Transverse colon (tissue), 4 donors: ENCODE measurements at regions not wholly inside any gene's neighbourhood (a gene's known extent, or its start where the extent isn't known, plus 50 kb on each side); places are given as distances from the start of the nearest gene placed in this dataset.
"Not testable (repeated sequence)": the region's sequence is repeated elsewhere in the genome, so short reads cannot be mapped to it uniquely, and the experiment has no call there.

Experiments used
- DNase-seq: peaks from one replicate; pipeline ENCODE4 v3.0.0-alpha.2; 2019
- H3K27ac ChIP-seq, 4 donors: fragments of 200-600 bp; sonication (generic); 2 replicates each; pipeline ENCODE4 v1.5.1; 2016 to 2018; ENCODE audit warnings: inconsistent platforms in 4 of 4
- H3K27me3 ChIP-seq: fragments of 200-600 bp; sonication (generic); 2 replicates; pipeline ENCODE4 v1.5.1; 2017; ENCODE audit warnings: inconsistent platforms
- H3K36me3 ChIP-seq, 4 donors: fragments of 200-600 bp; sonication (generic); 2 replicates each; pipeline ENCODE4 v1.5.1; 2017 to 2019; ENCODE audit warnings: inconsistent platforms in 4 of 4
- H3K4me1 ChIP-seq, 4 donors: fragments of 200-600 bp; sonication (generic); 2 replicates each; pipeline ENCODE4 v1.5.1; 2017 to 2020; ENCODE audit warnings: inconsistent platforms in 4 of 4
- H3K4me3 ChIP-seq, 4 donors: fragments of 200-600 bp; sonication (generic); 1 replicate in 1 of 4; 2 replicates in 3 of 4; pipeline versions ENCODE4 v1.5.1 to v1.6.1; 2017 to 2019; ENCODE audit warnings: inconsistent platforms in 4 of 4
- H3K9me3 ChIP-seq, 2 donors: fragments of 200-600 bp; sonication (generic); 2 replicates each; pipeline ENCODE4 v1.5.1; 2017 to 2019; ENCODE audit warnings: inconsistent platforms in 2 of 2
- EP300 ChIP-seq: sonication (generic); formaldehyde crosslinking; IDR thresholded peaks from one replicate; pipeline ENCODE4 v1.6.1; 2017; ENCODE audit warnings: antibody characterized with exemption, low read depth
- POLR2A ChIP-seq: fragments of 450-650 bp; IDR thresholded peaks from one replicate; pipeline ENCODE4 v1.6.1; 2016; ENCODE audit warnings: antibody characterized with exemption, mild to moderate bottlenecking, moderate library complexity
- POLR2AphosphoS5 ChIP-seq, 3 donors: sonication (generic); formaldehyde crosslinking; IDR thresholded peaks; one replicate each; pipeline ENCODE4 v1.6.1; 2016; ENCODE audit warnings: antibody characterized with exemption in 3 of 3
- WGBS, 2 donors: methylation state at CpG; one replicate each; pipeline ENCODE4 v1.1.5; 2018; ENCODE audit warnings: low coverage in 1 of 2; 5-methylcytosine and 5-hydroxymethylcytosine counted together
- in situ Hi-C, 4 donors: fragments of 200-750 bp; cut with MboI; loops; one replicate each; pipeline versions ENCODE4 v1.15.0 to v1.15.1; 2017; ENCODE audit warnings: low sequenced_read_pairs in 3 of 4, low pct_ligation_motif_present in 1 of 4, low pct_unique_long_range_greater_than_20kb in 1 of 4
- intact Hi-C: fragments of 100-400 bp; cut with DNase I; formaldehyde crosslinking; loops from one replicate; pipeline ENCODE4 v1.15.1; 2023; ENCODE audit warnings: low total_unique reads
- TF ChIP-seq, protein P1 (sequence below), 5 experiments: fragments of 200-600 bp in 3 of 5; fragments of 450-650 bp in 2 of 5; sonication (generic) in 3 of 5; IDR thresholded peaks; 1 replicate in 2 of 5; 2 replicates in 3 of 5; pipeline ENCODE4 v1.5.1; 2016 to 2017; ENCODE audit warnings: antibody characterized with exemption in 5 of 5, inconsistent platforms in 3 of 5, mild to moderate bottlenecking in 2 of 5, moderate library complexity in 1 of 5

DNA sequence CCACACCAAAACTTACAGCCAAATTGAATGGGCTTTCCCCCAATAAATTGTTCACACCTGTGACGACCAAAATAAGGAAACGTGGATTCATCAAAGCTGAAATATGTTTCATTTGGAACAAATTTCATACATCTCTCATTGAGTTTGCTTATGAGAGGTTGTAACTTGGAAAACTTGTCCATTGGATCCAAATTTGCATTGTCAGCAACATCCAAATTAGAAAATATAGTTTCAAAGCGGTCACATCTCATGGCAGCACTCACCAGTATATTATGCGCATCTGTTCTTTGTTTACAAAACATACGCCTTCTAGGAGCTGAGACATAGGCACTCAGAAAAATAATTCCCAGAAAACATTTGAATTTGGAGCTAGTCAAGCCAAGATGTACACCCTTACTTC, 1028.2 kb upstream of the USP15 start:
- 83 to 85% methylated on average over 5 of the region's 5 CpGs for WGBS, 2 donors
- TF ChIP-seq, protein P1, sequence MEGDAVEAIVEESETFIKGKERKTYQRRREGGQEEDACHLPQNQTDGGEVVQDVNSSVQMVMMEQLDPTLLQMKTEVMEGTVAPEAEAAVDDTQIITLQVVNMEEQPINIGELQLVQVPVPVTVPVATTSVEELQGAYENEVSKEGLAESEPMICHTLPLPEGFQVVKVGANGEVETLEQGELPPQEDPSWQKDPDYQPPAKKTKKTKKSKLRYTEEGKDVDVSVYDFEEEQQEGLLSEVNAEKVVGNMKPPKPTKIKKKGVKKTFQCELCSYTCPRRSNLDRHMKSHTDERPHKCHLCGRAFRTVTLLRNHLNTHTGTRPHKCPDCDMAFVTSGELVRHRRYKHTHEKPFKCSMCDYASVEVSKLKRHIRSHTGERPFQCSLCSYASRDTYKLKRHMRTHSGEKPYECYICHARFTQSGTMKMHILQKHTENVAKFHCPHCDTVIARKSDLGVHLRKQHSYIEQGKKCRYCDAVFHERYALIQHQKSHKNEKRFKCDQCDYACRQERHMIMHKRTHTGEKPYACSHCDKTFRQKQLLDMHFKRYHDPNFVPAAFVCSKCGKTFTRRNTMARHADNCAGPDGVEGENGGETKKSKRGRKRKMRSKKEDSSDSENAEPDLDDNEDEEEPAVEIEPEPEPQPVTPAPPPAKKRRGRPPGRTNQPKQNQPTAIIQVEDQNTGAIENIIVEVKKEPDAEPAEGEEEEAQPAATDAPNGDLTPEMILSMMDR (IDR thresholded peaks at IDR 0.05), result no peak
- TF ChIP-seq POLR2AphosphoS5 (IDR thresholded peaks at IDR 0.05) (no peak), EP300 (no peak), POLR2A (no peak)
- no peak overlapping the region for H3K27ac ChIP-seq
- in situ Hi-C loops, result no loop called here
- H3K4me1 ChIP-seq, result no peaks in the 10 kb centered on the region
- H3K9me3 ChIP-seq, result peaks cover 0 to 4% of the 10 kb centered on the region in 2 donors
- no peaks in the 10 kb centered on the region for H3K36me3 ChIP-seq
- H3K27me3 ChIP-seq, result no peaks in the 10 kb centered on the region
- DNase-seq, result no peak
- no peak overlapping the region for H3K4me3 ChIP-seq
- intact Hi-C loops, result no loop called here

- 79 to 100% methylated on average over 1 to 2 of the region's 2 CpGs for WGBS, 2 donors
- Histone ChIP-seq H3K27ac (no peak overlapping the region), H3K36me3 (no peaks in the 10 kb centered on the region), H3K27me3 (no peaks in the 10 kb centered on the region), H3K4me1 (no peaks in the 10 kb centered on the region), H3K9me3 (peaks cover 0 to 4% of the 10 kb centered on the region in 2 donors), H3K4me3 (no peak overlapping the region)
- no peak for TF ChIP-seq POLR2A
- TF ChIP-seq, protein P1 (IDR thresholded peaks at IDR 0.05), result no peak
- no peak for TF ChIP-seq POLR2AphosphoS5 (IDR thresholded peaks at IDR 0.05)
- no peak for TF ChIP-seq EP300
- DNase-seq, result no peak
- in situ Hi-C loops (no loop called here), intact Hi-C loops (no loop called here)
Measured at GRCh38 chr12:61250303-61250702, 1009.9 kb upstream of the USP15 start.

DNA sequence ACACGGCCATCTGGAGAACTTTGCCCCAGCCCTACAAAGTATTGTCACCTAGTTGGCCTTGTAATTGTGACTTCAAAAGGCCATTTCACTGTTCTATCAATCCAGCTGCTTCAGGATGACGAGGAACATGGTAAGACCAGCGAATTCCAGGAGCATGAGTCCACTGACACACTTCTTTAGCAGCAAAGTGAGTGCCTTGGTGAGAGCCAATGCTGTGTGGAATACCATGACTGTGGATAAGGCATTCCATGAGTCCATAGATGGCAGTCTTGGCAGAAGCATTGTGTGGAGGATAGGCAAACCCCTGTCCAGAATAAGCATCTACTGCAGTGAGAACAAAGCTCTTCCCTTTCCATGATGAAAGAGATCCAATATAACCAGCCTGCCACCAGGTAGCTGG, 1009.1 kb upstream of the USP15 start:
- H3K27ac ChIP-seq, result no peak overlapping the region
- DNase-seq, result no peak
- H3K4me1 ChIP-seq, result no peaks in the 10 kb centered on the region
- 48% methylated on average over 3 of the region's 3 CpGs; no CpG with 5 or more reads in 1 of the 2 donors for WGBS, 2 donors
- peaks cover 0 to 4% of the 10 kb centered on the region in 2 donors for H3K9me3 ChIP-seq
- H3K27me3 ChIP-seq, result no peaks in the 10 kb centered on the region
- intact Hi-C loops, result no loop called here
- TF ChIP-seq, protein P1 (IDR thresholded peaks at IDR 0.05), result no peak
- TF ChIP-seq EP300 (no peak), POLR2AphosphoS5 (IDR thresholded peaks at IDR 0.05) (no peak), POLR2A (no peak)
- no peaks in the 10 kb centered on the region for H3K36me3 ChIP-seq
- in situ Hi-C loops, result no loop called here
- no peak overlapping the region for H3K4me3 ChIP-seq

DNA sequence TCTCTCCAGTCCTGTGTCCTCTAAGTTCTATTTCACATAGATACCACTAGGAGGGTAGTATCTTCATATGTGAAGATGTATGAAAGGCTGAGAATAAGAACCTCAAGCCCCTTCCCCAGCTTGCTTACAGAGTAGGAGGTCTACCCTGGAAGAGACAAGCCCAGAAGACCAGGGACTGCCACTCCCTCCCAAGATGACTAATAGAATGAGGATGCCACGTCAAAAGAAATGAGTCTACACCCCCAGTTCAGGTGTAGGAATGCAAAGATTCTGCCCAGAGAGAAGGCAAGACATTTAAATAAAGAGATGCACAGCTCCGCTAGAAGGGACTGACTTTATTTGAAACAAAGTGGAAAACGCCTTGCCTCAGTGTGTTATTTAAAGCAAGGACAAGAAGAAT, 1006.0 kb upstream of the USP15 start:
- in situ Hi-C loops (no loop called here), intact Hi-C loops (no loop called here)
- Histone ChIP-seq H3K4me1 (no peaks in the 10 kb centered on the region), H3K9me3 (peaks cover 0 to 4% of the 10 kb centered on the region in 2 donors), H3K4me3 (no peak overlapping the region), H3K27ac (no peak overlapping the region), H3K27me3 (no peaks in the 10 kb centered on the region), H3K36me3 (no peaks in the 10 kb centered on the region)
- TF ChIP-seq POLR2A (no peak), EP300 (no peak), POLR2AphosphoS5 (IDR thresholded peaks at IDR 0.05) (no peak)
- TF ChIP-seq, protein P1 (IDR thresholded peaks at IDR 0.05), result no peak
- DNase-seq, result no peak
- 76 to 94% methylated on average over 2 to 3 of the region's 3 CpGs for WGBS, 2 donors

DNA sequence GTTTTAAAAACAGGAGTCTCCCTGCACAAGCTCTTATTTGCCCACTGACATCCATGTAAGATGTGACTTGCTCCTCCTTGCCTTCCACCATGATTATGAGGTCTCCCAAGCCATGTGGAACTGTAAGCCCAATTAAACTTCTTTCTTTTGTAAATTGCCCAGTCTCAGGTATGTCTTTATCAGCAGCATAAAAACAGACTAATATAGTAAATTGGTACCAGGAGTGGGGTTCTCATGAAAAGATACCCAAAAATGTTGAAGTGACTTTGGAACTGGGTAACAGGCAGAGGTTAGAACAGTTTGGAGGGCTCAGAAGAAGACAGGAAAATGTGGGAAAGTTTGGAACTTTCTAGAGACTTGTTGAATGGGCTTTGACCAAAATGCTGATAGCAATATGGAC, 995.9 kb upstream of the USP15 start:
- in situ Hi-C loops, H3K9me3 ChIP-seq: not testable (repeated sequence)

More for the DNA sequence above, 995.9 kb upstream of the USP15 start:
- H3K36me3 ChIP-seq, H3K27me3 ChIP-seq, DNase-seq, H3K27ac ChIP-seq, H3K4me3 ChIP-seq, intact Hi-C loops, H3K4me1 ChIP-seq: not testable (repeated sequence)
